Smooth muscle cell (in vitro differentiated cells): ENCODE measurements at regions not wholly inside any gene's neighbourhood (a gene's known extent, or its start where the extent isn't known, plus 50 kb on each side); places are given as distances from the start of the nearest gene placed in this dataset.

Experiments used
- DNase-seq: peaks from one replicate; lab custom pipeline; 2025; ENCODE audit not compliant: unreplicated experiment; lab: John Stamatoyannopoulos, UW
- H2AFZ ChIP-seq: fragments of 200-600 bp; sonication (generic); 2 replicates; pipeline ENCODE4 v1.6.0; 2016; ENCODE audit warnings: antibody characterized with exemption, low read depth, mild to moderate bottlenecking
- H3F3A ChIP-seq: fragments of 200-600 bp; sonication (generic); 2 replicates; pipeline ENCODE4 v1.6.0; 2017; ENCODE audit warnings: antibody characterized with exemption, low read depth
- H3K27ac ChIP-seq: fragments of 200-600 bp; sonication (generic); 2 replicates; pipeline ENCODE4 v1.5.1; 2016; ENCODE audit warnings: low read depth, mild to moderate bottlenecking
- H3K27me3 ChIP-seq: fragments of 200-600 bp; sonication (generic); 2 replicates; pipeline ENCODE4 v1.6.1; 2016; ENCODE audit warnings: low read depth, mild to moderate bottlenecking
- H3K36me3 ChIP-seq: fragments of 200-600 bp; sonication (generic); 2 replicates; pipeline ENCODE4 v1.5.1; 2016; ENCODE audit warnings: low read depth
- H3K4me1 ChIP-seq: fragments of 200-600 bp; sonication (generic); 2 replicates; pipeline ENCODE4 v1.5.1; 2016; ENCODE audit warnings: low read depth
- H3K4me2 ChIP-seq: fragments of 200-600 bp; sonication (generic); 2 replicates; pipeline ENCODE4 v1.6.0; 2016; ENCODE audit warnings: mild to moderate bottlenecking
- H3K4me3 ChIP-seq: fragments of 200-600 bp; sonication (generic); 2 replicates; pipeline ENCODE4 v1.5.1; 2016; ENCODE audit warnings: mild to moderate bottlenecking
- H3K79me2 ChIP-seq: fragments of 200-600 bp; sonication (generic); 2 replicates; pipeline ENCODE4 v1.6.0; 2016; ENCODE audit warnings: low read depth, mild to moderate bottlenecking
- H3K9ac ChIP-seq: fragments of 200-600 bp; sonication (generic); 2 replicates; pipeline ENCODE4 v1.6.0; 2016; ENCODE audit warnings: low read depth
- H3K9me3 ChIP-seq: fragments of 200-600 bp; sonication (generic); replicated peaks from 2 replicates; pipeline ENCODE4 v1.5.1; 2016; ENCODE audit warnings: low read depth
- H4K20me1 ChIP-seq: fragments of 200-600 bp; sonication (generic); 2 replicates; pipeline ENCODE4 v1.6.0; 2016; ENCODE audit warnings: low read depth
- WGBS: methylation state at CpG from one replicate; pipeline ENCODE4 v1.1.7; 2016; ENCODE audit warnings: low lambda C conversion rate; 5-methylcytosine and 5-hydroxymethylcytosine counted together
- TF ChIP-seq, protein P1 (sequence below): fragments of 200-600 bp; sonication (generic); IDR thresholded peaks from 2 replicates; pipeline ENCODE4 v1.5.1; 2017; ENCODE audit warnings: borderline replicate concordance, mild to moderate bottlenecking, antibody characterized with exemption; ENCODE audit not compliant: insufficient read depth, poor library complexity, severe bottlenecking

- Histone ChIP-seq H3K4me1 (no peaks in the 10 kb centered on the region), H3K4me2 (no peak overlapping the region), H3K9ac (no peak overlapping the region), H3F3A (no peaks in the 10 kb centered on the region), H3K27me3 (peaks cover 8% of the 10 kb centered on the region), H3K27ac (no peak overlapping the region), H3K79me2 (no peaks in the 10 kb centered on the region), H3K4me3 (no peak overlapping the region), H3K36me3 (no peaks in the 10 kb centered on the region), H2AFZ (no peak overlapping the region), H3K9me3 (no peaks in the 10 kb centered on the region), H4K20me1 (no peaks in the 10 kb centered on the region)
- 93% methylated on average over 5 of the region's 5 CpGs for WGBS
- TF ChIP-seq, protein P1, sequence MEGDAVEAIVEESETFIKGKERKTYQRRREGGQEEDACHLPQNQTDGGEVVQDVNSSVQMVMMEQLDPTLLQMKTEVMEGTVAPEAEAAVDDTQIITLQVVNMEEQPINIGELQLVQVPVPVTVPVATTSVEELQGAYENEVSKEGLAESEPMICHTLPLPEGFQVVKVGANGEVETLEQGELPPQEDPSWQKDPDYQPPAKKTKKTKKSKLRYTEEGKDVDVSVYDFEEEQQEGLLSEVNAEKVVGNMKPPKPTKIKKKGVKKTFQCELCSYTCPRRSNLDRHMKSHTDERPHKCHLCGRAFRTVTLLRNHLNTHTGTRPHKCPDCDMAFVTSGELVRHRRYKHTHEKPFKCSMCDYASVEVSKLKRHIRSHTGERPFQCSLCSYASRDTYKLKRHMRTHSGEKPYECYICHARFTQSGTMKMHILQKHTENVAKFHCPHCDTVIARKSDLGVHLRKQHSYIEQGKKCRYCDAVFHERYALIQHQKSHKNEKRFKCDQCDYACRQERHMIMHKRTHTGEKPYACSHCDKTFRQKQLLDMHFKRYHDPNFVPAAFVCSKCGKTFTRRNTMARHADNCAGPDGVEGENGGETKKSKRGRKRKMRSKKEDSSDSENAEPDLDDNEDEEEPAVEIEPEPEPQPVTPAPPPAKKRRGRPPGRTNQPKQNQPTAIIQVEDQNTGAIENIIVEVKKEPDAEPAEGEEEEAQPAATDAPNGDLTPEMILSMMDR, result no peak
- no peak for DNase-seq
Observed at GRCh38 chr3:139104062-139104461, 59.4 kb upstream of the PRR23C start.

- H3K4me3 ChIP-seq, result no peak overlapping the region
- H3F3A ChIP-seq, result no peaks in the 10 kb centered on the region
- no peak overlapping the region for H2AFZ ChIP-seq
- WGBS, result 80% methylated on average over 7 of the region's 7 CpGs
- H4K20me1 ChIP-seq, result no peaks in the 10 kb centered on the region
- H3K9ac ChIP-seq, result no peak overlapping the region
- no peaks in the 10 kb centered on the region for H3K4me1 ChIP-seq
- H3K36me3 ChIP-seq, result no peaks in the 10 kb centered on the region
- no peak overlapping the region for H3K4me2 ChIP-seq
- no peaks in the 10 kb centered on the region for H3K9me3 ChIP-seq
- H3K27ac ChIP-seq, result no peak overlapping the region
- TF ChIP-seq, protein P1, result no peak
- DNase-seq, result no peak
- H3K79me2 ChIP-seq, result no peaks in the 10 kb centered on the region
- peaks cover 16% of the 10 kb centered on the region for H3K27me3 ChIP-seq
Observed at GRCh38 chr3:139105154-139105702, 60.5 kb upstream of the PRR23C start.

DNA sequence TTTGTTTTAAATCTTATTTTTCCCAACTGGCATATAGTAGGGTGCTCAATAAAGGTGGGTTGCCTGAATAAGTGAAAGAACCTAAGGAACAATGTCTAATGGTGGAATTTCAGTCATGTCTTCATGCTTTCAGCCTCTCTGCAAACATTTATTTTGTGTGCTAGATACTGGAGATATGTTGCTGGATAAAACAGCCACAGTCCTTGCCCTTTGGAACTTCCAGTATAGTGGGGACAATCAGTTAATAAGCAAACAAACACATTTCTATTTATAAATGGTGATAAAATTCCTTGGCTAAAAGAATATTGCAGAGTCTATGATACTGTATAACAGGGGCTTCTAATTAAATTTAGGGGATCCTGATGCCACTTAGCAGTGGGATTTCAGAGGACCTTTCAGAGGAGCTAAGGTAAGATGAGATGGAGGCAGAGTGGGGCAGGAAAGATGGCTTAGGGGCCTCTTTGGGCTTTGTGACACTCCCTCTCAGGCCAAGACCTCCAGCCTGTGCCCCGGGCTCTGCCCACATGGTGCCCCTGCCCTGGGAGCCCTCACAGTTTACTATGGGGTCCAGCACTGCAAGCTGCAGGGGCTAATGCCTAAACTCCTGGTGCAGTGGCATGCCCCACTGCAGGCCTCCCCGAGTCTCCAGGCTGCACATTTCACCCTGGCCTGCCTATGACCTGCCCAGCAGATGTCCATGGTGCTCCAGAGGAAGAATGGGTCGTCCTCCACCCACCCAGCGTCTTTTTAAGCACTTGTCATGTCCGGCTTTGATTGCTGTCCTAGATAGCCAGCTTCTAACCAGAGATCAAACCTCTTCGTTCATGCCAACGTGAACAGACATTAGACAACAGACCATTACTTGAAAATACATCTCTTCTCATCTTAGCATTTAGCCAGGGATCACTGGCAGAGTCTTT lies 61.6 kb upstream of the PRR23C start:
- no peak overlapping the region for H3K4me2 ChIP-seq
- H3K9ac ChIP-seq, result no peak overlapping the region
- TF ChIP-seq, protein P1, result no peak
- H3K9me3 ChIP-seq, result no peaks in the 10 kb centered on the region
- H3K79me2 ChIP-seq, result no peaks in the 10 kb centered on the region
- H3K36me3 ChIP-seq, result no peaks in the 10 kb centered on the region
- WGBS, result 74% methylated on average over 7 of the region's 7 CpGs
- no peaks in the 10 kb centered on the region for H3F3A ChIP-seq
- no peak overlapping the region for H3K4me3 ChIP-seq
- peaks cover 26% of the 10 kb centered on the region for H3K27me3 ChIP-seq
- H3K4me1 ChIP-seq, result no peaks in the 10 kb centered on the region
- DNase-seq, result no peak
- H2AFZ ChIP-seq, result no peak overlapping the region
- no peaks in the 10 kb centered on the region for H4K20me1 ChIP-seq
- H3K27ac ChIP-seq, result no peak overlapping the region
